Neuronal stem cell (in vitro differentiated cells): ENCODE measurements at regions not wholly inside any gene's neighbourhood (a gene's known extent, or its start where the extent isn't known, plus 50 kb on each side); places are given as distances from the start of the nearest gene placed in this dataset.
"Not testable (repeated sequence)": the region's sequence is repeated elsewhere in the genome, so short reads cannot be mapped to it uniquely, and the experiment has no call there.

Source experiments
- DNase-seq: peaks from one replicate; pipeline ENCODE4 v3.0.0-alpha.2; 2013; ENCODE audit warnings: low spot score
- H2AFZ ChIP-seq: one replicate; pipeline ENCODE4 v1.6.1; 2013; ENCODE audit warnings: mild to moderate bottlenecking, low read length, inconsistent platforms
- H2AK5ac ChIP-seq: 2 replicates; pipeline ENCODE4 v1.6.1; 2013; ENCODE audit warnings: low read depth, mild to moderate bottlenecking, inconsistent platforms, low read length, moderate library complexity, mixed read lengths
- H2BK120ac ChIP-seq: 2 replicates; pipeline ENCODE4 v1.6.1; 2013; ENCODE audit warnings: low read depth, mild to moderate bottlenecking, inconsistent platforms, low read length, moderate library complexity, mixed read lengths
- H2BK12ac ChIP-seq: one replicate; pipeline ENCODE4 v1.6.1; 2013; ENCODE audit warnings: low read length, inconsistent platforms
- H2BK15ac ChIP-seq: 2 replicates; pipeline ENCODE4 v1.6.1; 2013; ENCODE audit warnings: mild to moderate bottlenecking, low read length, inconsistent platforms, mixed read lengths
- H2BK5ac ChIP-seq: one replicate; pipeline ENCODE4 v1.6.1; 2013; ENCODE audit warnings: inconsistent platforms, mild to moderate bottlenecking, low read length, moderate library complexity
- H3K14ac ChIP-seq: one replicate; pipeline ENCODE4 v1.6.1; 2013; ENCODE audit warnings: low read length, inconsistent platforms
- H3K18ac ChIP-seq: 2 replicates; pipeline ENCODE4 v1.6.1; 2013; ENCODE audit warnings: low read length, inconsistent platforms
- H3K23ac ChIP-seq: 2 replicates; pipeline ENCODE4 v1.6.1; 2013; ENCODE audit warnings: low read depth, mild to moderate bottlenecking, mixed read lengths, low read length, inconsistent platforms; ENCODE audit not compliant: poor library complexity
- H3K27ac ChIP-seq: replicated peaks from 3 replicates; pipeline ENCODE4 v1.5.1; 2013; ENCODE audit warnings: low read length, inconsistent platforms
- H3K27me3 ChIP-seq, 3 experiments: 2 replicates each; pipeline ENCODE4 v1.6.1; 2013; ENCODE audit warnings: low read length in 3 of 3, mild to moderate bottlenecking in 2 of 3, inconsistent platforms in 1 of 3, low read depth in 1 of 3, mixed read lengths in 1 of 3, moderate library complexity in 1 of 3; ENCODE audit not compliant: control insufficient read depth in 3 of 3, insufficient read depth in 3 of 3
- H3K36me3 ChIP-seq, 2 donors: replicated peaks in 1 of 2; 2 replicates each; pipeline ENCODE4 v1.6.1; 2013; ENCODE audit warnings: low read length in 2 of 2; ENCODE audit not compliant: control insufficient read depth in 2 of 2, insufficient read depth in 2 of 2
- H3K4ac ChIP-seq: 2 replicates; pipeline ENCODE4 v1.6.1; 2013; ENCODE audit warnings: inconsistent platforms, mild to moderate bottlenecking, low read length, moderate library complexity
- H3K4me1 ChIP-seq, 2 donors: 1 replicate in 1 of 2; 2 replicates in 1 of 2; pipeline ENCODE4 v1.6.1; 2013; ENCODE audit warnings: low read length in 2 of 2, low read depth in 1 of 2; ENCODE audit not compliant: control insufficient read depth in 2 of 2, insufficient read depth in 1 of 2
- H3K4me2 ChIP-seq: one replicate; pipeline ENCODE4 v1.6.1; 2013; ENCODE audit warnings: mild to moderate bottlenecking, low read length, inconsistent platforms; ENCODE audit not compliant: insufficient read depth, poor library complexity, severe bottlenecking
- H3K4me3 ChIP-seq, 2 donors: 2 replicates each; pipeline ENCODE4 v1.5.1; 2013; ENCODE audit warnings: low read length in 2 of 2, mild to moderate bottlenecking in 2 of 2, inconsistent platforms in 1 of 2, moderate library complexity in 1 of 2
- H3K79me1 ChIP-seq: one replicate; pipeline ENCODE4 v1.6.1; 2013; ENCODE audit warnings: low read depth, mild to moderate bottlenecking, inconsistent platforms, low read length, moderate library complexity
- H3K9ac ChIP-seq: one replicate; pipeline ENCODE4 v1.6.1; 2013; ENCODE audit warnings: mild to moderate bottlenecking, low read depth, low read length, inconsistent platforms; ENCODE audit not compliant: poor library complexity
- H3K9me3 ChIP-seq, 2 donors: replicated peaks in 1 of 2; 2 replicates each; pipeline versions ENCODE3 to v1.6.1; 2013; ENCODE audit warnings: low read length in 2 of 2, mild to moderate bottlenecking in 2 of 2, inconsistent platforms in 1 of 2, low read depth in 1 of 2, mixed read lengths in 1 of 2, moderate library complexity in 1 of 2; ENCODE audit not compliant: control insufficient read depth in 2 of 2, insufficient read depth in 1 of 2
- H4K8ac ChIP-seq: one replicate; pipeline ENCODE4 v1.6.1; 2013; ENCODE audit warnings: low read depth, mild to moderate bottlenecking, inconsistent platforms, low read length, moderate library complexity
- H4K91ac ChIP-seq: one replicate; pipeline ENCODE4 v1.6.1; 2013; ENCODE audit warnings: low read length, low read depth, mild to moderate bottlenecking, inconsistent platforms; ENCODE audit not compliant: poor library complexity
- WGBS, 2 donors: extraction: QIAGEN DNeasy Blood & Tissue Kit; methylation state at CpG; one replicate each; pipeline ENCODE4 v1.1.7; 2013; ENCODE audit warnings: missing lambda C conversion rate in 2 of 2, mixed read lengths in 1 of 2; ENCODE audit not compliant: insufficient read length in 2 of 2, insufficient replicate concordance in 1 of 2; ENCODE audit errors: extremely low coverage in 2 of 2; 5-methylcytosine and 5-hydroxymethylcytosine counted together

- Histone ChIP-seq H3K9me3 (no peaks in the 10 kb centered on the region), H3K4me2 (no peak overlapping the region), H3K4me3 (no peak overlapping the region), H2BK15ac (no peak overlapping the region), H3K36me3 (no peaks in the 10 kb centered on the region), H3K4me1 (no peaks in the 10 kb centered on the region), H2AK5ac (no peak overlapping the region), H2AFZ (no peak overlapping the region), H3K23ac (no peak overlapping the region), H3K14ac (no peak overlapping the region), H2BK5ac (no peak overlapping the region), H3K9ac (no peak overlapping the region), H2BK12ac (no peak overlapping the region), H4K91ac (no peak overlapping the region), H3K27me3 (no peaks in the 10 kb centered on the region), H3K18ac (no peak overlapping the region), H3K27ac (no peak overlapping the region), H3K79me1 (no peaks in the 10 kb centered on the region), H4K8ac (no peak overlapping the region), H2BK120ac (no peak overlapping the region), H3K4ac (no peak overlapping the region)
- WGBS, 2 donors, result no CpG with 5 or more reads among the region's 1 CpG
- no peak for DNase-seq
Observed at GRCh38 chr2:147001061-147001460, 843.8 kb upstream of the ACVR2A start.

- not testable (repeated sequence) for H3K23ac ChIP-seq, H3K79me1 ChIP-seq, H2BK5ac ChIP-seq, H3K9ac ChIP-seq, H3K9me3 ChIP-seq, DNase-seq, H3K4me1 ChIP-seq, H4K8ac ChIP-seq, H3K36me3 ChIP-seq, H3K4me3 ChIP-seq, H3K4me2 ChIP-seq, H2BK12ac ChIP-seq, H3K14ac ChIP-seq, H2AK5ac ChIP-seq, H2BK15ac ChIP-seq, H3K4ac ChIP-seq, H3K27me3 ChIP-seq, H3K27ac ChIP-seq, H3K18ac ChIP-seq, H2BK120ac ChIP-seq, H4K91ac ChIP-seq, H2AFZ ChIP-seq
- WGBS, 2 donors, result no CpG with 5 or more reads among the region's 2 CpGs
Observed at GRCh38 chr2:147000151-147000550, 844.7 kb upstream of the ACVR2A start.

- no CpG with 5 or more reads among the region's 2 CpGs for WGBS, 2 donors
- Histone ChIP-seq H3K4ac (no peak overlapping the region), H3K9ac (no peak overlapping the region), H2AK5ac (no peak overlapping the region), H2BK120ac (no peak overlapping the region), H3K27ac (no peak overlapping the region), H3K18ac (no peak overlapping the region), H2AFZ (no peak overlapping the region), H2BK12ac (no peak overlapping the region), H4K91ac (no peak overlapping the region), H2BK15ac (no peak overlapping the region), H3K4me2 (no peak overlapping the region), H3K27me3 (no peaks in the 10 kb centered on the region), H3K36me3 (no peaks in the 10 kb centered on the region), H3K9me3 (no peaks in the 10 kb centered on the region), H3K4me3 (no peak overlapping the region), H2BK5ac (no peak overlapping the region), H3K23ac (no peak overlapping the region), H4K8ac (no peak overlapping the region), H3K4me1 (peaks cover 2 to 7% of the 10 kb centered on the region in 2 donors), H3K14ac (no peak overlapping the region), H3K79me1 (no peaks in the 10 kb centered on the region)
- DNase-seq, result no peak
Observed at GRCh38 chr2:146997945-146998344, 846.9 kb upstream of the ACVR2A start.

GRCh38 chr2:146997488-146997887 is 847.3 kb upstream of the ACVR2A start:
- Histone ChIP-seq H3K4ac (no peak overlapping the region), H4K8ac (no peak overlapping the region), H3K36me3 (no peaks in the 10 kb centered on the region), H3K4me3 (no peak overlapping the region), H2AK5ac (no peak overlapping the region), H3K18ac (no peak overlapping the region), H3K4me2 (no peak overlapping the region), H4K91ac (no peak overlapping the region), H2AFZ (no peak overlapping the region), H2BK15ac (no peak overlapping the region), H3K4me1 (peaks cover 2 to 7% of the 10 kb centered on the region in 2 donors), H3K9me3 (no peaks in the 10 kb centered on the region), H3K79me1 (no peaks in the 10 kb centered on the region), H2BK5ac (no peak overlapping the region), H3K23ac (no peak overlapping the region), H2BK120ac (no peak overlapping the region), H3K9ac (no peak overlapping the region), H2BK12ac (no peak overlapping the region), H3K14ac (no peak overlapping the region), H3K27me3 (no peaks in the 10 kb centered on the region), H3K27ac (no peak overlapping the region)
- no peak for DNase-seq
